GM19468 (cell line): ENCODE measurements at regions not wholly inside any gene's neighbourhood (a gene's known extent, or its start where the extent isn't known, plus 50 kb on each side); places are given as distances from the start of the nearest gene placed in this dataset.

Source experiments
- ATAC-seq: cut with Tn5 transposase; IDR thresholded peaks from one replicate; pipeline ENCODE4 v1.9.1; 2021; ENCODE audit warnings: mild to moderate bottlenecking, moderate library complexity, moderate number of reproducible peaks; ENCODE audit not compliant: unreplicated experiment; ENCODE audit errors: extremely low read depth

DNA sequence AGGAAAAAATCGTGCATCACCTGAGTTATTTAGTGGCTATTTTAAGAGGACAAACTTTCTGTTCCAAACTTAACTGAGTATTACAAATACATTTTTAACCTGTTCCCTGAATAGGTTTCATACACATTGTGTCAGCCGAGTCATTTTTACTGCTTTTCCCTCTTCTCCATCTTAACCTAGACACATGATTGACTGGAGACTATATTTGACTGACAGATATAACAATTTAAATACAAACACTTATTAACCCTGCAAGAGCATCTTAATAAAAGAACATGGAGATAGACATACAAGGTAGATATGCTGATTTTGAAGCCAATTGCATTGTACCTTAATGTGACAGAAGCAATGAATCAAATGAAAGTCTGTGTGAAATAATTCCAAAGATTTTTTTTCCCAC is 810.5 kb upstream of the ARPP21 start:
- ATAC-seq = no peak

DNA sequence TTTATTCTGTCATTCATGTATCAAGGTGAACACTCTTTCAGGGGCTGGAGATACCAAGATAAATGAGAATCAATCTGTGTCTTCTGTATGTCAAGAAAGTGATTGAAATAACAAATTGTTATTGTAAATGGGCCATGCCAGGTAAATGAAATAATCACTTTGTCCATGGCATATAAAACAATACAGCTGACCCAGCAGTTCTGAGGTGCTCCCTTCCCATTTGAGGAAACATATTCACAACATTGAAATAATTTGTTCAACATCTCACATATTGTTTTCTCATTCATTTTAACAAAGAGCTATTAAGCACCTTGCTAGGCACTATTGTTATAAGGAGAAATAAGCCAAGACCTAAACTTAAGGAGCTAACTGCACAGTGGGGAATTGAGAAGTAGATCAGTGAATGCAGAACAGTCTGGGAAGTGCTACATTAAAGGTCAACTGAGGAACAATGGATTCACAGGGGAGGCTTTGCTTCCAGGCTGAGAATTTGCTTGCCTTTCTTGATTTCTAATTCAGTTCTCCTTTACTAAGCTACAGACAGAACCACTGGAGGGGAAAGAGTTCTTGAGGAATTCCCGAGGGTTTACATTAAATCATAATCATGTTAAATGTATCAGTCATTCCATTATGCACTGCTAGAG is 806.3 kb upstream of the ARPP21 start:
- no peak for ATAC-seq

DNA sequence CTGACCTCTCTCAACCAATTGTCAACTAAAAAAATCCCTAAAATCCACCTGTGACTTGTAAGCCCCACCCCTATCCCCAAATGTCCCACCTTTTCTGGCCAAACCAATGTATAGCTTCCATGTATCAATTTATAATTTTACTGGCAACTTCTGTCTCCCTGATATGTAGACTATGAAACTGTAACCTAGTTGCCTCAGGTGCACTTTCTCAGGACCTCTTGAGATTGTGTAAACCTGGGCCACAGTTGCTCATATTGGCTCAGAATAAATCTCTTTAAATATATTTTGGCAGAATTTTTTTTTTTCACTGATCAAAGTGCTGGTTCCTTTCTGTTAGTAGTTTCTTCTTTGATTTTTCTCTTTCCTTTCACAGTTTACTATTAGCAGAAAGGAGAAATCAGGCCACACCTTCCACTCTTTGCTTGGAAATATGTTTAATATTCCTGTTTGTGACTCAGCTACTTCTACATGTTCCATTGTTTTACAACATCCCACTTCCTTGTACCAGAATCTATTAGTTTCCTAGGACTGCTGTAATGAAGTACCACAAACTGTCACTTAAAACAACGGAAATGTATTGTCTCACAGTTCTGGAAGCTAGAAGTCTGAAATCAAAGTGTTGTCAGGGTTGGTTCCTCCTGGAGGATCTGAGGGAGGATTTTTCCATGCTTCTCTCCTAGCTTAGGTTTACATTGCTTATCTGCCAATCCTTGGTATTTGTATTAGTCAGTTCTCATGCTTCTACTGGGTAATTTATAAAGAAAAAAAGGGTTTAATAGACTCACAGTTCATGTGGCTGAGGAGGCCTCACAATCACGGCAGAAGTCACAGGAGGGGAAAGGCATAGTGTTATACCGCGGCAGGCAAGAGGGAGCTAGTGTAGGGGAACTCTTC is 801.2 kb upstream of the ARPP21 start:
- ATAC-seq = no peak

DNA sequence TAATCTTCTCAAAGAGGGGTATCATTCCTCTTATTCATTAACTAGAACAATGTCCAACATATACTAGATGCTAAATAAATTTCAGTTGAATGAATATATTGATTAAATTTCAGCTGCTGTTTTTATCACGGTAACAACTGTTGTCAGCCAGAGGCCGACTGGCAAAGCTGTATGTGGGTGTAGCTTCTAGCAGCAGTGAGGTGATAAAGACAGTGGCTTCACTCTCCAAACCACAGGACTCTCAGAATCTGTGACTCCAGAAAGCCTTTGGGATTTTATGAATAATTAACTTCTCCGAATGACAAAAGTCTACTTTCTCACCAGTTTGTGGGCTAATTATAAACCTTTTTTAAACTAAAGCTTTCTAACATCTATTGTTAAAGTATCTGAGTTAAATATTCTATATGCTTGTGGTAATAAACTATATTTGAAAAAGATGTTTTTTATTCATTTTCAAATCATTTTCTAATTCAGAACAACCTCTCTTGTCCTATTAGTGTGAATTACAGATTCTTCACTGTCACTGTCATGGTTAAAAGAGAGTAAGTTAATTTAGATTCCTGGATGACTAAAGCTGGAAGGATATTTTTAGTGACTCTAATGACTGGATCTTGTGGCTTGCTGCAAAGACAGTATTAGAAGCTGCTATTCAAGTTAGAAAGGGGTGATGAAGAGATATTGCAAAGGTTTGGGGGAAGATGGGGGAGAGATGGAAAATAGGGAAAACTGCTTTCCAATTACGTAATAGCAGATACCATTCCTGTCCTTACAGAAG is 796.4 kb upstream of the ARPP21 start:
- ATAC-seq = no peak

DNA sequence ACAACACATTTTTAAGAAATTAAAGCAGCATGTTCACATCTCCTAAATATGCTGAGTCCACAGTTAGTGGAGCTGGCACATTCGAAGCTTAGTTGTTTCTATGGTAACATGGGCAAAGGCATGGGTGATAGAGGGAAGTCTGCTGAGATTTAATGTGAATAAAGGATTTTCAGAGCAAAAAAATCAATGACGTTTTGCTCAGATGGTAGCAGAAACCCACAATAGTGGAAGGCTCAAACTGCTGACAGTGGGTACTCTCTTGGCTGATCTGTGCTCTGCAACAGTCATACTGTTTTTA is 795.1 kb upstream of the ARPP21 start:
- ATAC-seq = no peak

DNA sequence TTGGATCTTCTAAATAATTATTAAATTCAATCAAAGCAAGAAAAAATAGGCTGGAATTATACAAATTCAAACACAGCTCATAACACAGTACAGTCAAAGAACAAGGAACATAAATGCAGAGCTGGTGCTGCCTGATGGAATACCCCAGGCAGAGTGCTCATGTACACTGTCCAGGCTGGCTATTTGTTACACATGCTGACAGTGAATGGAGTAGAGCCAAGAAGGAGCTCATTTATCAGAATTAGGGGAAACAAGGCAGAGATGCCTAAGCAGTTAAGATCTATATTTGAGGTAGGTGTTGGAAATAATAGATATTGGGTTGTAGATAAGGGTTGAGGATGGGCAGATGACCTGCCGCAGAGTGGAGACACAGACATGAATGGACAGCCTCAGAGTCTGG is 788.2 kb upstream of the ARPP21 start:
- no peak for ATAC-seq

DNA sequence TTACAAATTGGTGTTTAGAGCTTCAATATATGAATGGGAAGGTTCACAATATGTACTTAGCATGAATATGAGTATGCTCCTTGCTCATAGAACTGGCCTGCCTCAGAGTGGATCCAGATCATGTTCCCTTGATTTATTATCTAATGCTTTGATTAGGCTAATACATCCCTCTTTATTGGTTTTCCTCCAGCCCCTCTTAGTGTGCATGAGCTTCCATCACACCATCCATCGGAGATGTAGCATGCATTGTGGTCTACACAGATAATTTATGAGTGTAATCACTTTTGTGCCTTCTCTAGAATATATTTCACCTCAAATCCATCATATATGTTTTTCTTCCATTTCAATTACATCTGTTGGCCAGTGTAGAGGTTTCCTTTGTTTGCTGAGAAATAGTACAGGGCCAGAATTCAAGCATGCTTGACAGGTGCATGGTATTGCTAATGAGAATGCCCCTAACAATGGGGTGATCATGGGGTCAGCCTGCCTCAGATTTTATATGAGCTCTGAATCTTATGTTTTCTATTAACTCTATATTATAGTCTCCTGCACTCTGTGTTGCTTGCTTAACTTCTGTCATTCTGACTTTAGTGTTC is 786.4 kb upstream of the ARPP21 start:
- no peak for ATAC-seq

DNA sequence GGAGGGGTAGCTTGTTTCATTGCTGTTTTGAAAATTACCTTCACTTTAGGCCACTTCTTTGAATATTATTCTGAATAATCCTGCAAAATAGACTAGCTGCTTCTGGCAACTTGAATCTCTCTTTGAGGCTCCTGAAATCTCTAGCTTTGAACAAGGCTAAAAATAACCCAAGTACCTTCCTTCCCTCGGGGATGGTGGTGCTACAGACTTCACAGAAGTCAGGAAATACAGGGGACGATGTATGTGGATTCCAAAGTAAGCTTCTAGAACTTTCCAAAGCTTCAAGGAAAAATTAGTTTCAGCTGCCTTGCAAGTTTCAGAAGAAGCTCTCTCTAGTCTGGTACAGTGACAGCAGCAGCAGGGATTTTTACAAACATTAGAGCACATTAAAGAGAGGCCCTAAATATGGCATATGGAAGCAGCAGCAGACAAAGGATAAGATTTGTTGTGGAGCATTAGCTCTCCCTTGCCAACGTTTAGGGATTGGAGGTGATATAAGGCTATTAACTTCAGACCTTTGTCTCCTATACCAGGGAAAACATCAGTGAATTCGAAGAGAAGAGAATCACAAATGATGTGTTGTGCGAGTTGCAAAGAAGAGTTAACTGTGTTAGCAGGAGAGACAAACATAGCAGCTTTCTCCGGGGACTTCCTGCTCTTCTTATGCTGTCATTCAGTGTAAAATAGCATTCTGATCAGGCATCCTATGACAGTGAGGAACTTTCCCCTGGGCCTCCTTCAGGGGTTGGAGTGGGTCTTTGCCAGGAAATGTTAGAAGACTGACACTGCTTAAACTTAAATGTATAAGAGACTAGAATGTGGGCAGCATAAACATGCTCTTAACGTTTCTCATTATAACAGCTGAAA is 783.0 kb upstream of the ARPP21 start:
- no peak for ATAC-seq

DNA sequence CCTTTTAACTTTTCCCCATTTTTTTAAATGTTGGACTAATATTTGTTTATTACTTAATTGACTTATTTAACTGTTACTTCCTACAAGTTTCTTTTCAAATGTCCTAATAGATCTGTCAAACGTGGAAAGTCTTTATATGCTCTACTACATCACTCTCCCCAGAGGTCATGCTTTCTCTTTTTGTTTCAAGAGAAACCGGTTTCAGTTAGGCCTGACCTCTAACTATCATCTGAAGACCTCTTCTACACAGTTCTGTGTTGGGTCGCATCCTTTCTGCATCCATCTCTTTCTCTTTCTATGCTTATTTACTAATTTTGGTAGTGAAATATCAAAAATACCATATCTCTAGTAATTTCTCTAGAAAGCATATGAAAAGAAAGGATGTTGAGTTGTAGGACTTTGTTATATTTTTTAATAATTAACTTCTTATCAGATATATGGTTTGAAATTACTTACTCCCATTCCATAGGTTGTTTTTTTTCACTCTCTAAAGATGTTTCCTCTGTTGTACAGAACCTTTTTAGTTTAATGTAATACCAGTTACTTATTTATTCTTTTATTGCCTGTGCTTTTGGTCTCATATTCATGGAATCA is 781.2 kb upstream of the ARPP21 start:
- ATAC-seq = peak; percentile 76

DNA sequence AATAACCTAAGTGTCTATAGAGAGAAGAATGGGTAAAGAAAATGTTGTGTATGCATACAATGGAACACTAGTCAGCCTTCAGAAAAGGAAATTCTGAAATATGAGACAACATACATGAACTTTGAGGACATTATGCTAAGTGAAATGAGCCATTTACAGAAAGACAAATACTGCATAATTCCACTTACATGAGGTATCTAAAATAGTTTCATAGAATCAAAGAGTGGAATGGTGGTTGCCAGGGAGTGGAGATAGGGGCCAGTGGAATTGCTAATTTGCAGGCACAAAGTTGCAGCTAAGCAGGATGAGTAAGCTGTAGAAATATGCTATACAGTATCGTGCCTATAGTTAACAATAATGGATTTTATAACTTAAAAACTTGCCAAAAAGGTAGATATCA is 779.6 kb upstream of the ARPP21 start:
- ATAC-seq = no peak

DNA sequence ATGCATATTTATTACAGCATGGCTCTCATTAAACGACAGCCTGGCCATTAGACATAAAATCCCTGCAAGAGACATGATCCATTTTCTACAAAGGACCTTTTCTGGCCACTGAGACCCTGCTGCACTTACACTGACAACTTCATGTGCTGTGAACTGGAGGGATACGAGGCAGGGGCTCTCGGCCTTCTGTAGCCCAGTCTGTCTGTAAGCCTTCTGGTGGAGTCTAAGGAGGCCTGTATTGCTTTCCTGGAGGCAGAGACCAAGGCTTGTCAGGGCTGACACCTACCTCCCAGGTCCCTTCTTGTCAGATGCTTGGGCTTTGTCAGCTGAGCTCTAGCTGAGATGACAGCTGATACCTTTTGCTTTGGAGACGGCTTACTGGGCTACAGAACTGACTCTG is 776.9 kb upstream of the ARPP21 start:
- ATAC-seq = no peak

DNA sequence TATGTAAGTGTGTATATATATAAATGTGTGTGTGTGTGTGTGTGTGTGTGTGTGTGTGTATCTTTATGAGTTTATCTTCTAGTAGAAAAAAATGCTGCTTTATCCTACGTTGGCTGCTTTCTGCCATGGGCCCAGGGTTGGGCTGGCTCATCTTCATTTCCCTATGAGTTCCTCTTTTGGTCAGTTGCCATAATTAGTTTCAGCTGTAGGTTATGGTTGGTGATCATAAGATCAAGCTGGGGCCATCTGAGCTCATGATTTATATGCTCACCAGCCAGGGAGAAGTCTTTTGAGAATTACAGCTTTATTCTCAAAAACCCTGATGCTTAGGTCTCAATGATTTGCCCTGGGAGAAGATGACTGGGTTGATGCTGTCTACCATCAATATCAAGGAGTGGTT is 775.8 kb upstream of the ARPP21 start:
- no peak for ATAC-seq

DNA sequence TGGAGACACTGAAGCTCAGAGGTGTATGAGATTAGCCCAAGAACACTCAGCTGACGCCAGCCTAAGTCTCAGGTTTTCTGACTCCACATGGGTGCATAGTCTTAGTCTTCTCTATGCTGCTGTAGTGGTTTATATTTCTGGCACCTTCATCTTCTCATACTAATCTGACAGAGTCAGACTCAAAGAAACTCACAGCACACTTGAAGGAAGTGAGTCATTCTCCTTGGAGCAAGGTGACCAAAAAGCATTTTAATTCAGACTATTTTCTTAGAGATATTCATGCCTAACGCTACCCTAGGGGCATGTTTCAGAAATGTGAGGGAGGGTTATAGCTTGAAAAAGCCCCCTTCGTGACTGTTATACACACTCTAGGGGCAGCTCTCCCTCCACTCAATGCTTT is 775.3 kb upstream of the ARPP21 start:
- no peak for ATAC-seq

DNA sequence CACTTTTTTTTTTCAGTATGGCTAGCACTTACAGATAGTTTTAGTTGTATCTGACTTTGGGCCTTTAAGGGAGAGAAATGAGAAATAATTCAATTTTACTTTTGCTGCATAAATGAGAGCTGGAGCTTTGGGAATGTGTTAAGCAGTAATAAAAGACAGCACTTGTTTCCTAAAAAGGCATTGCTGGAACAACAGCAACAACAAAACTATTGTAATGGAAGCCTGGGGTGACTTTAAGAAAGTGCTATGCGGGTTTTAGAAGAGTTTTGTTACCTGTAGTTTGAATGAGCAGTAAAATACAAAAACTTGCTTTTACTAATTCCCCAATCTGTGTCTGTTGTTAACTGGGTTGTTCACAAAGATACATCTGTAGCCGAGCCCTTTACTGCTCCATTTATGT is 774.0 kb upstream of the ARPP21 start:
- no peak for ATAC-seq

DNA sequence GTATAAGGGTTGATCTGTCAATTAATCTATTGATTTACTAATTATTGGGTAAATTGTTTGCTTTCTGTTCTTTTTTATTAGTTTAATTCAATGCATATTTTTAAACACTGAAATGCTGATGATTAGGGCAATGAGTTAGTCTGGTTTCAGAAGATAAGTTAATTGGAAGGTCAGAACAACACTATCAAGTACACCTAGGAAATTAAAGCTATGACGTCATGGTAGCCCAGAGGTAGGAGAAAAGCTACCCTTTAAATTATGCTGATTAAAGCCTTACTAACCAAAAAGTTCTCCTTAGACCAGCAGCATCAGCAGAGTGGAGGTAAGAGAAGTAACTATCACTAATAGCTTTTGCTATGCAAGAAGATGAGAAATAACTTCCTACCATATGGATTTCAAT is 770.4 kb upstream of the ARPP21 start:
- ATAC-seq = no peak

DNA sequence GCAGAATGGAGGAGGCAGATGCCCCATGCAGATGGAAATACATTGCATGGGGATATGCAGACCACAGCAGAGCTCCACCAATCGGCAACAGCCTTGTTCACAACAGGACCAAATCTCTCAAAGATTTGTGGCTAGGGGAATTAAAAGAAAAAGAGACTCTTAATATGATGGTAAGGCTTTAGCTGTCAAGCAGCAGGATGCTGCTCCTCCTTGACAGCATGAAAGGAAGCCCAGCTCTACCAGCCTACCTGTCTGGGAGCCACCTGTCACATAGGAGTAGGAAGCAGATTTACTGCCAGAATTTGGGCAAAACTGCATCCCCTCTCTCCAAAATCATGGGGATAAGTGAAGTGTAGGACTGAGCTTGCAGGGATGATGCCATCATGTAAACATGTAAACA is 769.6 kb upstream of the ARPP21 start:
- ATAC-seq = no peak

DNA sequence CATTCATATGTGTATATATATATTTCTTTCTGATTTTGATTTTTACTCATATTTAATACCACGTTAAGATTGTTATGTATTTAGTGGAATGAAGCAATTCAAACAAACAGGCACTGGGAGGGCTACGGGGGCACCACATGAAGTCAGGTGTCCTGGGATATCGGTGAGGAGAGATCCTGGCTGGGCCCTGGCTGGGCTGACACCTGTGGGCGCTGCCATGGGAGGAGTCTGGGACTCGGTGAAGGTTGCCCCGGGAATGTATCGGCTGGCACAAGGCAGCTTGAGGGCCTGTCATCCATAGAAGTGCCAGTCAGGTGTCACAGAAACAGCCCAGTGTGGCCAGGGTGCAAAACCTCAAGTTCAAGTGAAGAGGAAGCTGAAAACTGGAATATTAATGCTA is 766.9 kb upstream of the ARPP21 start:
- ATAC-seq = no peak

DNA sequence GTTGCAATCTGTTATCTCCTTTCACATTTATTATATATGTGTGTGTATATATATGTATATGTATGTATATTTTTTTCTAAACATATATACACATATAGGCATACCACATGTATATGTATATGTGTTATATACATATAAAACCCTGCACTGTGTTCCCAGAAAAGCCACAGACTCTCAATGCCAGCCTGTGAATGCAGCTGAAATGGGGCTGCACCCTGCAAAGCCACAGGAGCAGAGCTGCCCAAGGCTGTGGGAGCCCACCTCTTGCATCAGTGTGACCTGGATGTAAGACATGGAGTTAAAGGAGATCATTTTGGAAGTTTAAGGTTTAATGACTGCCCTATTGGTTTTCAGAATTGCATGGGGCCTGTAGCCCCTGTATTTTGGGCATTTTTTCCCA is 762.3 kb upstream of the ARPP21 start:
- ATAC-seq = no peak

DNA sequence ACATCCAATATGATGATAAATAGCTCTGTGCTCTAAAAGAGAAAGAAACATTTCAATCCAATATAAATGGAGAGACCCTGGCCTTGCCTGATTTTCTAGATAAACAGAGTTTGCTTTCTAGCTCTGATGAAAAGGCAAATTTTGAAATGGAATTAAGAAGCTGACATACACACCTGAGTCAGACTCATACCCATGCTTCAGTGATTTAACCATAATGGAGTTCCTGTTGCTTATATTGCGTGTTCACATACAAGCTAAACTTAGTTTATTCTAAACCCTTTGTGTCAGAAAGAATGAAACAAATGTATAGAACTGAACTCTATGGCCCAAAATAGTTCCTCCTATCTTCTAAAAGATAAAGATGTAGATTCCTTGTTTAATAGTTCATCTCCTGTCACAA is 760.8 kb upstream of the ARPP21 start:
- ATAC-seq = no peak

DNA sequence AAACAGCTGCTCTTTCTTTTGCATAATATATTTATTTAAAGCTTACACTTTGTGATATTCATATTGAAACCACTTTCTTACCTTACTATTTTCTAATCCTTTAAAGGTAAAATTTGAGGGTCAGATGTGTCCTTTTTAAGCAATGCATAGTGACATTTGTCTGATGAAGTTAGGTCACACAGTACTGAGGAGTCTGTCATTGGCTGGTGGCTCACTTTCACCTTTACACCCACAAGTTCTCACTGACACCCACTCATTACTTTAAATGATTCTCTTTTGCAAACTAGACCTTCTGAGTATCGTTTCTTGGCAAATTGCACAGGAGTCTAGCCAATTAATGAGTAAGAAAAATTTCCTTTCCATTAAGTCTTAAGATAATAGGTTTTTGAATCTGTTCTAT is 758.3 kb upstream of the ARPP21 start:
- no peak for ATAC-seq
